GM13977 (cell line): ENCODE measurements at regions not wholly inside any gene's neighbourhood (a gene's known extent, or its start where the extent isn't known, plus 50 kb on each side); places are given as distances from the start of the nearest gene placed in this dataset.

Experiments used
- DNase-seq: peaks from one replicate; pipeline ENCODE4 v3.0.0; 2012; ENCODE audit warnings: low spot score
- CTCF ChIP-seq: IDR thresholded peaks from 2 replicates; pipeline ENCODE4 v1.5.1; 2012; ENCODE audit warnings: mild to moderate bottlenecking, control low read depth; ENCODE audit not compliant: insufficient read depth; ENCODE audit errors: extremely low read depth, missing control alignments
- in situ Hi-C: fragments of 300-500 bp; cut with MboI; formaldehyde crosslinking; loops from one replicate; pipeline ENCODE4 v1.12.0; 2022; ENCODE audit warnings: low sequenced_read_pairs, low pct_unique_long_range_greater_than_20kb, mixed read lengths, inconsistent platforms; ENCODE audit not compliant: unreplicated experiment

GRCh38 chr14:86896701-86897100, 1096.3 kb downstream of the GALC start:
- in situ Hi-C loops, result no loop called here
- no peak for TF ChIP-seq CTCF
- DNase-seq, result no peak

- no peak for TF ChIP-seq CTCF
- DNase-seq, result no peak
- in situ Hi-C loops, result no loop called here
Observed at GRCh38 chr14:86892152-86892956, 1100.6 kb downstream of the GALC start.

- TF ChIP-seq CTCF, result no peak
- in situ Hi-C loops, result no loop called here
- DNase-seq, result no peak
Observed at GRCh38 chr14:86885280-86885679, 1107.7 kb downstream of the GALC start.

- TF ChIP-seq CTCF, result no peak
- in situ Hi-C loops, result no loop called here
- DNase-seq, result no peak
Observed at GRCh38 chr14:86884498-86884897, 1108.5 kb downstream of the GALC start.

GRCh38 chr14:86882818-86883217, 1110.2 kb downstream of the GALC start:
- TF ChIP-seq CTCF, result no peak
- in situ Hi-C loops, result no loop called here
- DNase-seq, result no peak

GRCh38 chr14:86865934-86866333, 1127.0 kb downstream of the GALC start:
- DNase-seq, result no peak
- in situ Hi-C loops, result no loop called here
- no peak for TF ChIP-seq CTCF

- DNase-seq, result no peak
- no peak for TF ChIP-seq CTCF
- in situ Hi-C loops, result no loop called here
Observed at GRCh38 chr14:86858591-86858990, 1134.4 kb downstream of the GALC start.
